Omental fat pad (tissue), 3 donors: ENCODE measurements at regions not wholly inside any gene's neighbourhood (a gene's known extent, or its start where the extent isn't known, plus 50 kb on each side); places are given as distances from the start of the nearest gene placed in this dataset.

Experiments
- ATAC-seq: fragments of 150-250 bp; one replicate; pipeline ENCODE4 v1.9.1; 2016; ENCODE audit warnings: mild to moderate bottlenecking, moderate library complexity; ENCODE audit not compliant: low FRiP score
- DNase-seq: peaks from one replicate; pipeline ENCODE4 v3.0.0-alpha.2; 2019; ENCODE audit warnings: low spot score
- TF ChIP-seq, protein P1 (sequence below), 3 donors: fragments of 450-650 bp; IDR thresholded peaks; one replicate each; pipeline ENCODE4 v1.5.1; 2016 to 2017; ENCODE audit warnings: antibody characterized with exemption in 3 of 3, mild to moderate bottlenecking in 3 of 3, moderate library complexity in 2 of 3

DNA sequence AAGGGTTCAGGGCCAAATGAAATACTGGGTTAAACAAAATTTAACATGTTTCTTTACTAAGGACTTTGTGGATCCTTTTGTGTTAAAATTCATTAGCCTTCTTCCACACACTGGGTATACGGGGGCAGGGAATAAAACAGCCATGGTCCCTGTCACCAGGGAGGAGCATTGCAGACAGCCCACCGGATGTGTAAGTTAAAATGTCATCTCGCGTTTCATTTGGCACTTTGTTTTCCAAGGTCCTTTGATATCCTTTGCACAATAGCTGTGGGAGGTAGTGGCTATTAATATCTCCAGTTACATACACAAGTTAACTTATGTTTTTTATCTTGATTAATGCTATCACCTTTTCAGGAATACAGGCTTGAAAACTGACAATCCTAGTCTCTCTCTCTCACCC, 172.7 kb downstream of the BARHL2 start:
- DNase-seq (no peak), ATAC-seq (no peak)
- TF ChIP-seq, protein P1, sequence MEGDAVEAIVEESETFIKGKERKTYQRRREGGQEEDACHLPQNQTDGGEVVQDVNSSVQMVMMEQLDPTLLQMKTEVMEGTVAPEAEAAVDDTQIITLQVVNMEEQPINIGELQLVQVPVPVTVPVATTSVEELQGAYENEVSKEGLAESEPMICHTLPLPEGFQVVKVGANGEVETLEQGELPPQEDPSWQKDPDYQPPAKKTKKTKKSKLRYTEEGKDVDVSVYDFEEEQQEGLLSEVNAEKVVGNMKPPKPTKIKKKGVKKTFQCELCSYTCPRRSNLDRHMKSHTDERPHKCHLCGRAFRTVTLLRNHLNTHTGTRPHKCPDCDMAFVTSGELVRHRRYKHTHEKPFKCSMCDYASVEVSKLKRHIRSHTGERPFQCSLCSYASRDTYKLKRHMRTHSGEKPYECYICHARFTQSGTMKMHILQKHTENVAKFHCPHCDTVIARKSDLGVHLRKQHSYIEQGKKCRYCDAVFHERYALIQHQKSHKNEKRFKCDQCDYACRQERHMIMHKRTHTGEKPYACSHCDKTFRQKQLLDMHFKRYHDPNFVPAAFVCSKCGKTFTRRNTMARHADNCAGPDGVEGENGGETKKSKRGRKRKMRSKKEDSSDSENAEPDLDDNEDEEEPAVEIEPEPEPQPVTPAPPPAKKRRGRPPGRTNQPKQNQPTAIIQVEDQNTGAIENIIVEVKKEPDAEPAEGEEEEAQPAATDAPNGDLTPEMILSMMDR (IDR thresholded peaks at IDR 0.05): no peak

DNA sequence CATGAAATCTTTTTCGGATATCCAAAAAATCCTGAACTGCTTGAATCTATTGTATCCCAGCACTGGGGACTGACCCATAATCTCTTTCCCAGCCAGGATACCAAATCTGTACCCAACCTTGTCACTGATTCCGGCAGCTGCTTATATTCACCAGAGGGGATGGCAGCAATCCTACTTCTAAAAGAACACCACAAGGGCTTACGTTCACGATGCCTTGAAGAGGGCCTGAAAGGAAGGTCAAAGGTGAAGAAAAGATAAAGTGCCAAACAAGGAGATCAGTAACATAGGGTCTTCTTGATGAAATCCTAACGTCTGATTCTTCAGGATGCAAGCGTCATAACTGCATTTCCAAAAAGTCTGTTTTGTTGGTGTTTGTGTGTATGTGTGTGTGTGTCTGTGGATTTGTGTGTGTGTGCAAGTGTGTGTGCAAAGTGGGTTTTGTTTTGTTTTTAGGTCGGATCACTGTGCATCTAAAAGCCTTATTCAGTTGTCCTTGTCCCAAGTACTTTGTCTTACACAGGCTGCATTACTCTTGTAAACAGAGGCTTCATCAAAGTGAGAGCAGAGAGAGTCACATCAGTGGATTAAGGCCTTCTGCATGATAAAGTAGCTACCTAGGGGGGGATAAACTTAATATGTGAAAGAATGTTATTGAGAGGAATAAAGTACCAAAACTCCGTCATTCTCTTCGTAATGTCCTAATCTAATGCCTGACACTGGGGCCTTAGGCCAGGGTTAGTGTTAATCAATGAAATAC, 179.3 kb downstream of the BARHL2 start:
- no peak for ATAC-seq

DNA sequence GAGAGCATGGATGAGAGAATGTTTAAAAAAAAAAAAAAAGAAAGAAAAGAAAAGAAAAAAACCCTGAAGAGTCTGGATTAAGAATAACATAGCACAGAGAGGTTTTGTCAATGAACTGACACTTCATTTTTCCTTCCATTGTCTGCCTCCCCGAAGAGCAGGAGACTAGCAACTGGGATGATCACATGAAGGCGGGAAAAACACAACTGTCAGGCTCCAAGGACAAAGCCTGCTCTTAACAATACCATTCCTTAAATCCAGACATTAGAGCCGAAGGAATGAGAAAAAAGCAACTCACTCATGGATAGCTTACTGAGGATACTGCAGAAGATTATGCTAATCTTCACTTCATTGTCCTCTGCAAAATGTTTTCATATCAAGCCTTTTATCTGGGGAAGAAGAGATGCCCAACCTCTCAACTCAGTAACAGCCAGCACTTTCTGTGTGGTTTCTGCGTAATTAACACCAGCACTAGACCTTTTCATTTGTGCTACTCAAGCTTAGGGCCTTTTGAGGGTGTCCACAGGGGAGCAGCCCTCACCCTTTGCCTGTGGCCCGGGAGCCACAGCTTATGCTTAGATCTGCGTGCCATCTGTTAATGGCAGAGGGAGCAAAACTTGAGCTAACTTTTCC, 182.3 kb downstream of the BARHL2 start:
- DNase-seq: no peak
- no peak for ATAC-seq
- TF ChIP-seq, protein P1 (IDR thresholded peaks at IDR 0.05): no peak

More for the DNA sequence above, 179.3 kb downstream of the BARHL2 start:
- no peak for DNase-seq
- TF ChIP-seq, protein P1 (IDR thresholded peaks at IDR 0.05): no peak

DNA sequence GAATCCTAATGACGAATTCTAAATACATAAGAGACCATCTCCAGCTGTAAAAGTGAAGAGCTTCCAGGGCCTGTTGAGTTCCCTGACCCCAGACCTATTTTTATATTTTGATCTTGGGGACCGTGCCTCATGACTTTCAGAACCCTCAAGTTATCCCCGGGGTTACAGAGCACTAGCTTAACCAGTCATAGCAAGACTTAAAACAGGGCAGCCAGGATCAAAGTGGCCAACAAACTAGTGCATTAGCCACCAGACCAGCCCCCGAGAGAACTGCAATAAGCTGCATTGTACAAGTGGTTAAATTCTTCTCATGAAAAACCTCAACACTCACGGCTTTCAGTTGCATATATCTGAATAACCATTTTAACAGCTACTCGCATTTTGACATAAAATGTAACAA, 183.0 kb downstream of the BARHL2 start:
- no peak for ATAC-seq
- no peak for DNase-seq
- TF ChIP-seq, protein P1 (IDR thresholded peaks at IDR 0.05): no peak

DNA sequence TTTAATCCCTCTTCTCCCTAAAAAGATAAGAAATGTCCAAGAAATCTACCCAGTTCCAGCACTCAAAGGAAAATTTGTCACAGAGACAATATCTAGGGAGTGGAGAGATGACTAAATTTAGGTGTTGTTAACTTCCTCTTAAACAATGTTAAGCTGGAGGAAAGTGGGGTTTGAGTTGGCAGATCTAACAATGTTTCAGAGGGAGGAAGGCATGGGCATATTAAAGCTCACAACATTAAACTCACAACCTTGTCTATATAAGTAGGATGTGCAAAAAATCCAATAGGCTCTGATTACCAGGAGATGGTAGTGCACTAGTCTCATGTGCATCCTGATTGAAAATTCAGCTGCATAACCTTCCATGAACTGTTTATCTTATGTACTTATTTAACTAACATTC, 190.1 kb downstream of the BARHL2 start:
- TF ChIP-seq, protein P1 (IDR thresholded peaks at IDR 0.05): no peak
- ATAC-seq (no peak), DNase-seq (no peak)

DNA sequence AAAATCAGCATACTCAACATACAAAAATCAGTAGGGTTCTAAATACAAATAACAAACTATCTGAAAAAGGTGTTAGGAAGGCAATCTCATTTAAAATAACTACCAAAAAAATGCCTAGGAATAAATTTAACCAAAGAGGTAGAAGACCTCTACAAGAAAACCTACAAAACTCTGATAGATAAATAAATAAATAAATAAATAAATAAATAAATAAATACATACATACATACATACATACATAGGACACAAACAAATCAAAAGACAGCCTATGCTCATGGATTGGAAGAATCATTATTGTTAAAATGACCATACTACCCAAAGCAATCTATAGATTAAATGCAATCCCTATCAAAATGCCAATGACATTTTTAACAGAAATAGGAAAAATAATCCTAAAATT, 194.7 kb downstream of the BARHL2 start:
- ATAC-seq: no peak
- TF ChIP-seq, protein P1 (IDR thresholded peaks at IDR 0.05): no peak

DNA sequence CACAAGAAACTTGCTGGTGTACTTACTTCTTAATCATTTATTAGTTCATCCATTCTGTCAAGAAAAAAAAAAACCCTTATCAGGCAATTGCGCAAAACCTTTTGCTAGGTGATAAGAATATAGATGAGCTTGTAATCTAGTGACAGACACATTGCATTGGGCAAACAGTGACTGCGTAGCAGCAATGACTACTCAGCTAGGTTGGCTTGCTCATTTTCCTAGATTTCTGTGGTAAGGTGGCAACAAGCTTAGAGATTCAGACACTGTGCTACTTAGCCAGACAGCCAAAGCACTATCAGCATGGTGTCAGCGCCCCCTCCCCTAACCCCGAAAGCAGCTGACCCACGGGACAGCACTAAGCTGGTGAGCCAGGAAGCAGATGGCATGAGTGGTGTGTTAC, 203.1 kb downstream of the BARHL2 start:
- TF ChIP-seq, protein P1 (IDR thresholded peaks at IDR 0.05): no peak
- no peak for DNase-seq
- ATAC-seq: no peak

More for the DNA sequence above, 194.7 kb downstream of the BARHL2 start:
- no peak for DNase-seq
